ENCODE measurements at regions not wholly inside any gene's neighbourhood (a gene's known extent, or its start where the extent isn't known, plus 50 kb on each side); places are given as distances from the start of the nearest gene placed in this dataset.

- WGBS = 33% methylated on average over 4 of the region's 4 CpGs
- H3K9ac ChIP-seq (ENCODE audit: low read depth in 1 of 2, low read length in 2 of 2) = no peak overlapping the region
- no peaks in the 10 kb centered on the region for H3K9me3 ChIP-seq (ENCODE audit: control insufficient read depth in 4 of 4, low read length in 3 of 4)
- H3K27ac ChIP-seq (ENCODE audit: low read depth in 1 of 2, low read length in 2 of 2) = no peak overlapping the region
- TF ChIP-seq SP1 (IDR thresholded peaks at IDR 0.05) = no peak
- TF ChIP-seq MAX (IDR thresholded peaks at IDR 0.05) = no peak
- no peak for TF ChIP-seq RAD21 (IDR thresholded peaks at IDR 0.05)
- TF ChIP-seq GABPA (IDR thresholded peaks at IDR 0.05 in 1 of 2, conservative IDR thresholded peaks at IDR 0.05 in 1 of 2) = no peak
- no peak for TF ChIP-seq ATF3 (IDR thresholded peaks at IDR 0.05)
- TF ChIP-seq, protein P1, sequence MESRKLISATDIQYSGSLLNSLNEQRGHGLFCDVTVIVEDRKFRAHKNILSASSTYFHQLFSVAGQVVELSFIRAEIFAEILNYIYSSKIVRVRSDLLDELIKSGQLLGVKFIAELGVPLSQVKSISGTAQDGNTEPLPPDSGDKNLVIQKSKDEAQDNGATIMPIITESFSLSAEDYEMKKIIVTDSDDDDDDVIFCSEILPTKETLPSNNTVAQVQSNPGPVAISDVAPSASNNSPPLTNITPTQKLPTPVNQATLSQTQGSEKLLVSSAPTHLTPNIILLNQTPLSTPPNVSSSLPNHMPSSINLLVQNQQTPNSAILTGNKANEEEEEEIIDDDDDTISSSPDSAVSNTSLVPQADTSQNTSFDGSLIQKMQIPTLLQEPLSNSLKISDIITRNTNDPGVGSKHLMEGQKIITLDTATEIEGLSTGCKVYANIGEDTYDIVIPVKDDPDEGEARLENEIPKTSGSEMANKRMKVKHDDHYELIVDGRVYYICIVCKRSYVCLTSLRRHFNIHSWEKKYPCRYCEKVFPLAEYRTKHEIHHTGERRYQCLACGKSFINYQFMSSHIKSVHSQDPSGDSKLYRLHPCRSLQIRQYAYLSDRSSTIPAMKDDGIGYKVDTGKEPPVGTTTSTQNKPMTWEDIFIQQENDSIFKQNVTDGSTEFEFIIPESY (IDR thresholded peaks at IDR 0.05) = no peak
- no peak for TF ChIP-seq RXRA (IDR thresholded peaks at IDR 0.05)
- TF ChIP-seq EGR1 (IDR thresholded peaks at IDR 0.05; ENCODE audit: low read depth in 2 of 2) = no peak
- TF ChIP-seq CTCF (IDR thresholded peaks at IDR 0.05; ENCODE audit: low read depth, low read length, missing input control) = no peak
- no peak for TF ChIP-seq NR2F2 (IDR thresholded peaks at IDR 0.05)
- TF ChIP-seq FOXA2 (IDR thresholded peaks at IDR 0.05) = no peak
- no peak for TF ChIP-seq JUND (IDR thresholded peaks at IDR 0.05)
- no peak for TF ChIP-seq REST (IDR thresholded peaks at IDR 0.05)
- TF ChIP-seq TAF1 (conservative IDR thresholded peaks at IDR 0.05) = no peak
- no peak for TF ChIP-seq HNF4A (conservative IDR thresholded peaks at IDR 0.05)
- H3K4me3 ChIP-seq (ENCODE audit: low read depth in 1 of 3, low read length in 3 of 3) = no peak overlapping the region
- no peaks in the 10 kb centered on the region for H3K36me3 ChIP-seq (ENCODE audit: control insufficient read depth in 4 of 4, insufficient read depth in 3 of 4, low read depth in 1 of 4, low read length in 3 of 4)
- H3K4me1 ChIP-seq (ENCODE audit: control insufficient read depth in 4 of 4, insufficient read depth in 4 of 4, low read length in 3 of 4) = no peaks in the 10 kb centered on the region
- H3K27me3 ChIP-seq (ENCODE audit: control insufficient read depth in 4 of 4, insufficient read depth in 4 of 4, low read length in 3 of 4) = peaks cover 0 to 3% (median 0%) of the 10 kb centered on the region in 4 donors
- DNase-seq (ENCODE audit: low spot score) = no peak
Observed at GRCh38 chr13:69213396-69213795, 894.2 kb upstream of the ATXN8OS start.

DNA sequence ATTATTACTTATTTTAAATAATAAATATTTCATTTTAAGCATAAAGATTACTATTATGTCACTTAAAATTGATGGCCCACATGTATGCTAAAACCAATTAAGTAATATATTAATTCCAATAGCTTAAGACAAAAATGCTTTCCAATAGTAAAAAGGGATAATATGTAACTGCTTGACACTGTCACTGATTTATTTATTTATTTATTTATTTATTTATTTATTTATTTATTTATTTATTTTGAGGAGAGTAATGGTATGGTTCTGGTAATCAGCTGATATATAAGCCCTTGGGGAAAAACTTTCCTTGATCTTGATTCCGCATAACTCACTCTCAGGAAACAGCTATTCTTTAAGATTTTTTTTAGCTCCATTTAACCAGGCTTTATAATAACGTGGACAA, 903.0 kb upstream of the ATXN8OS start:
- H3K27me3 ChIP-seq (ENCODE audit: control insufficient read depth in 4 of 4, insufficient read depth in 4 of 4, low read length in 3 of 4) = no peaks in the 10 kb centered on the region
- 36% methylated on average over 2 of the region's 2 CpGs for WGBS

More for the DNA sequence above, 903.0 kb upstream of the ATXN8OS start:
- Histone ChIP-seq H3K36me3 (ENCODE audit: control insufficient read depth in 4 of 4, insufficient read depth in 3 of 4, low read depth in 1 of 4, low read length in 3 of 4) (no peaks in the 10 kb centered on the region), H3K9me3 (ENCODE audit: control insufficient read depth in 4 of 4, low read length in 3 of 4) (no peaks in the 10 kb centered on the region), H3K9ac (ENCODE audit: low read depth in 1 of 2, low read length in 2 of 2) (no peak overlapping the region), H3K27ac (ENCODE audit: low read depth in 1 of 2, low read length in 2 of 2) (no peak overlapping the region), H3K4me3 (ENCODE audit: low read depth in 1 of 3, low read length in 3 of 3) (no peak overlapping the region), H3K4me1 (ENCODE audit: control insufficient read depth in 4 of 4, insufficient read depth in 4 of 4, low read length in 3 of 4) (no peaks in the 10 kb centered on the region)
- DNase-seq (ENCODE audit: low spot score) = no peak
- TF ChIP-seq ATF3 (IDR thresholded peaks at IDR 0.05) = no peak
- no peak for TF ChIP-seq CTCF (IDR thresholded peaks at IDR 0.05; ENCODE audit: low read depth, low read length, missing input control)
- no peak for TF ChIP-seq YY1 (IDR thresholded peaks at IDR 0.05)
